H1 (cell line): ENCODE measurements at regions not wholly inside any gene's neighbourhood (a gene's known extent, or its start where the extent isn't known, plus 50 kb on each side); places are given as distances from the start of the nearest gene placed in this dataset.

ENCODE experiments used
- CHD1 ChIP-seq: IDR thresholded peaks from 2 replicates; pipeline ENCODE4 v1.6.1; 2012; ENCODE audit warnings: low read depth, low read length, improper control_type of control experiment
- POLR2A ChIP-seq, 2 experiments: IDR thresholded peaks; 1 replicate in 1 of 2; 2 replicates in 1 of 2; pipeline ENCODE4 v1.6.1; 2011; ENCODE audit warnings: low read depth in 2 of 2, low read length in 2 of 2, mild to moderate bottlenecking in 2 of 2; ENCODE audit errors: control extremely low read depth in 1 of 2
- POLR2AphosphoS5 ChIP-seq: IDR thresholded peaks from 2 replicates; pipeline ENCODE4 v1.6.1; 2011; ENCODE audit warnings: low read depth, low read length
- RAD21 ChIP-seq, 2 experiments: IDR thresholded peaks in 1 of 2; conservative IDR thresholded peaks in 1 of 2; 2 replicates each; pipeline ENCODE4 v1.6.1; 2011; ENCODE audit warnings: low read depth in 2 of 2, low read length in 2 of 2, improper control_type of control experiment in 1 of 2, inconsistent platforms in 1 of 2, mild to moderate bottlenecking in 1 of 2, moderate library complexity in 1 of 2
- RFX5 ChIP-seq: IDR thresholded peaks from 2 replicates; pipeline ENCODE4 v1.6.1; 2011; ENCODE audit warnings: low read depth, low read length, improper control_type of control experiment, borderline replicate concordance
- SAP30 ChIP-seq: fragments of 300-600 bp; sonication (generic); IDR thresholded peaks from 2 replicates; pipeline ENCODE4 v1.7.1; 2012; ENCODE audit warnings: low read length, moderate library complexity, mild to moderate bottlenecking, inconsistent platforms; ENCODE audit not compliant: insufficient read depth, insufficient replicate concordance
- TF ChIP-seq, protein P1 (sequence below), 3 experiments: IDR thresholded peaks; 1 replicate in 2 of 3; 2 replicates in 1 of 3; pipeline versions ENCODE4 v1.5.1 to v1.6.1; 2011; ENCODE audit warnings: low read length in 3 of 3, mild to moderate bottlenecking in 3 of 3, inconsistent platforms in 2 of 3, low read depth in 1 of 3, moderate library complexity in 1 of 3; ENCODE audit not compliant: insufficient read depth in 1 of 3; ENCODE audit errors: control extremely low read depth in 1 of 3

DNA sequence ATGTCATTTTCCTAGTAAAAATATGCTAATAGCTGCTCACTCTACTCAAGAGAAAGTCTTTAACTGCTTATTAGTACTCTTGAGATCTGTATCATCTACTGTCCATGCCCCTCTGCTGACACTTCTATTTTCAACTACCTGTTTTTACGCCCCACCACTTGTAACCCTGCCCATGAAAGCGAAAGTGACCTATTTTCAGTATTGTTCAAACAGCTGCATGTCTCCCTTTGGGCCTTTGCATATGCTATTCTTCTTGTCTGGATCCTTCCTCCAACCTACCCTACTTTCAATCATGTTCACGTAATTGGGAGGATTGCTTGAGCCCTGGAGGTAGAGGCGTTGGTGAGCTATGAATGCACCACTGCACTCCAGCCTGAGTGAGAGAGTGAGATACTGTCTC lies 1481.3 kb downstream of the GATA3 start:
- TF ChIP-seq RFX5 (no peak), POLR2A (IDR thresholded peaks at IDR 0.05; ENCODE audit: control extremely low read depth in 1 of 2, low read depth in 2 of 2, low read length in 2 of 2) (no peak), CHD1 (no peak), SAP30 (no peak), POLR2AphosphoS5 (no peak), RAD21 (IDR thresholded peaks at IDR 0.05 in 1 of 2, conservative IDR thresholded peaks at IDR 0.05 in 1 of 2; ENCODE audit: low read depth in 2 of 2, low read length in 2 of 2) (no peak)
- TF ChIP-seq, protein P1, sequence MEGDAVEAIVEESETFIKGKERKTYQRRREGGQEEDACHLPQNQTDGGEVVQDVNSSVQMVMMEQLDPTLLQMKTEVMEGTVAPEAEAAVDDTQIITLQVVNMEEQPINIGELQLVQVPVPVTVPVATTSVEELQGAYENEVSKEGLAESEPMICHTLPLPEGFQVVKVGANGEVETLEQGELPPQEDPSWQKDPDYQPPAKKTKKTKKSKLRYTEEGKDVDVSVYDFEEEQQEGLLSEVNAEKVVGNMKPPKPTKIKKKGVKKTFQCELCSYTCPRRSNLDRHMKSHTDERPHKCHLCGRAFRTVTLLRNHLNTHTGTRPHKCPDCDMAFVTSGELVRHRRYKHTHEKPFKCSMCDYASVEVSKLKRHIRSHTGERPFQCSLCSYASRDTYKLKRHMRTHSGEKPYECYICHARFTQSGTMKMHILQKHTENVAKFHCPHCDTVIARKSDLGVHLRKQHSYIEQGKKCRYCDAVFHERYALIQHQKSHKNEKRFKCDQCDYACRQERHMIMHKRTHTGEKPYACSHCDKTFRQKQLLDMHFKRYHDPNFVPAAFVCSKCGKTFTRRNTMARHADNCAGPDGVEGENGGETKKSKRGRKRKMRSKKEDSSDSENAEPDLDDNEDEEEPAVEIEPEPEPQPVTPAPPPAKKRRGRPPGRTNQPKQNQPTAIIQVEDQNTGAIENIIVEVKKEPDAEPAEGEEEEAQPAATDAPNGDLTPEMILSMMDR (IDR thresholded peaks at IDR 0.05; ENCODE audit: control extremely low read depth in 1 of 3, insufficient read depth in 1 of 3, low read depth in 1 of 3, low read length in 3 of 3): no peak
